ENCODE measurements at regions not wholly inside any gene's neighbourhood (a gene's known extent, or its start where the extent isn't known, plus 50 kb on each side); places are given as distances from the start of the nearest gene placed in this dataset.

- H3K27me3 ChIP-seq (ENCODE audit: control insufficient read depth in 1 of 2, insufficient read depth in 2 of 2, low read length in 2 of 2): no peaks in the 10 kb centered on the region
- peaks cover 16% of the 10 kb centered on the region; the same call in 1 of the 2 replicates for H3K4me1 ChIP-seq (ENCODE audit: insufficient read depth, low read length)
- CTCF ChIA-PET (ENCODE audit: low intra/inter-chr PET ratio, low total read pairs): no interaction called here
- intact Hi-C loops (cut with micrococcal nuclease; ENCODE audit: unreplicated experiment): no loop called here
- H2AFZ ChIP-seq (ENCODE audit: low read length): no peak overlapping the region
- no peaks in the 10 kb centered on the region for H3K79me2 ChIP-seq (ENCODE audit: insufficient read depth, low read length)
- POLR2A ChIA-PET: no interaction called here
- ATAC-seq (no peak), DNase-seq (ENCODE audit: low spot score) (no peak), FAIRE-seq (no peak)
- no peak overlapping the region for H3K4me3 ChIP-seq (replicated peaks in 1 of 3; ENCODE audit: insufficient read depth in 1 of 3, low read depth in 2 of 3, low read length in 3 of 3)
- H4K20me1 ChIP-seq (ENCODE audit: insufficient read depth, low read length): no peaks in the 10 kb centered on the region
- no peaks in the 10 kb centered on the region for H3K36me3 ChIP-seq (replicated peaks in 1 of 2; ENCODE audit: control insufficient read depth in 1 of 2, insufficient read depth in 2 of 2, low read length in 2 of 2)
- 0 out of 2 replicates have a peak, but pooled peaks cover under 1% of the 10 kb centered on the region for H3K9me3 ChIP-seq (ENCODE audit: low read length)
- H3K27ac ChIP-seq (ENCODE audit: extremely low read length, insufficient read depth, low read length): no peak overlapping the region
- H3K4me2 ChIP-seq (ENCODE audit: low read depth, low read length): no peak overlapping the region
- 4% methylated on average over 1 of the region's 1 CpG for WGBS (ENCODE audit: low lambda C conversion rate)
- no TSS peak for BruUV-seq (replicated peaks)
- no peak overlapping the region for H3K9ac ChIP-seq (ENCODE audit: insufficient read depth, low read depth, low read length)
- in situ Hi-C loops (cut with HindIII; ENCODE audit: extremely low pct_ligation_motif_present, low pct_unique_long_range_greater_than_20kb): no loop called here
- no peak for TF ChIP-seq ZNF30 (CRISPR knock-in tag; IDR thresholded peaks at IDR 0.05)
- no peak for TF ChIP-seq ZNF138 (CRISPR knock-in tag; IDR thresholded peaks at IDR 0.05; ENCODE audit: low read depth)
- TF ChIP-seq GRHL1 (CRISPR knock-in tag; conservative IDR thresholded peaks at IDR 0.05): no peak
- TF ChIP-seq KDM1A (CRISPR knock-in tag; IDR thresholded peaks at IDR 0.05): no peak
- no peak for TF ChIP-seq HMGXB3 (CRISPR knock-in tag; IDR thresholded peaks at IDR 0.05; ENCODE audit: borderline replicate concordance)
- no peak for TF ChIP-seq ZBTB39 (CRISPR knock-in tag; IDR thresholded peaks at IDR 0.05)
- TF ChIP-seq XRCC5 (optimal IDR thresholded peaks at IDR 0.05; ENCODE audit: low read length): no peak
- no peak for TF ChIP-seq PRMT3 (CRISPR knock-in tag; IDR thresholded peaks at IDR 0.05; ENCODE audit: borderline replicate concordance, low read depth)
- no peak for TF ChIP-seq POGZ (CRISPR knock-in tag; IDR thresholded peaks at IDR 0.05)
- TF ChIP-seq ZHX1 (CRISPR knock-in tag; IDR thresholded peaks at IDR 0.05; ENCODE audit: low read depth): no peak
- no peak for TF ChIP-seq TCF12 (IDR thresholded peaks at IDR 0.05)
- TF ChIP-seq TCF12 (CRISPR knock-in tag; IDR thresholded peaks at IDR 0.05): no peak
- TF ChIP-seq ZNF776 (CRISPR knock-in tag; IDR thresholded peaks at IDR 0.05): no peak
- TF ChIP-seq POLR2A (IDR thresholded peaks at IDR 0.05; ENCODE audit: insufficient read depth in 1 of 2, low read depth in 2 of 2, low read length in 2 of 2): no peak
- no peak for TF ChIP-seq FOXA1 (IDR thresholded peaks at IDR 0.05)
- no peak for TF ChIP-seq FOXA1 (CRISPR knock-in tag; IDR thresholded peaks at IDR 0.05)
Observed at GRCh38 chr4:12416755-12417154, 988.1 kb upstream of the HS3ST1 start.

Data from HepG2 (cell line).